ENCODE measurements at regions not wholly inside any gene's neighbourhood (a gene's known extent, or its start where the extent isn't known, plus 50 kb on each side); places are given as distances from the start of the nearest gene placed in this dataset.

DNA sequence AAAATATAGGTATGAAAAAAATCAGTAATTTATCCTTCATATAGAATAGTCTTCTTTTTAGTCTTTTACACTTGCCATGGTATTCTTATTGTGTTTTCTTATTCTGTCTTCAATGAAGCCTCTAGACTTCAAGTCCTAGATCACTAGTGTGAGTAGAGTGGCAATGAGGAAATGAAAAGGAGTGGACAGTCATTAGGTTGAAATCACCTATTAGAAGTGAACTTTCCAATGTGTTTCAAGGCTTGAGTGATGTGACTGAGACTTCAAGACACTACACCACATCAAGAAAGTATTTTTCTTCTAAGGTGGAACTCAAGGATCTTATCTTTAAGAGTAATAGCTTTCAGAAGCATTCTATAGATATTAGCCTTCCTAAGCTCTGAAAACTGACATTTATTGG is 357.8 kb upstream of the MBL2 start:
- H3K27ac Mint-ChIP-seq (ENCODE audit: unreplicated experiment) = no peak overlapping the region
- TF ChIP-seq, protein P1, sequence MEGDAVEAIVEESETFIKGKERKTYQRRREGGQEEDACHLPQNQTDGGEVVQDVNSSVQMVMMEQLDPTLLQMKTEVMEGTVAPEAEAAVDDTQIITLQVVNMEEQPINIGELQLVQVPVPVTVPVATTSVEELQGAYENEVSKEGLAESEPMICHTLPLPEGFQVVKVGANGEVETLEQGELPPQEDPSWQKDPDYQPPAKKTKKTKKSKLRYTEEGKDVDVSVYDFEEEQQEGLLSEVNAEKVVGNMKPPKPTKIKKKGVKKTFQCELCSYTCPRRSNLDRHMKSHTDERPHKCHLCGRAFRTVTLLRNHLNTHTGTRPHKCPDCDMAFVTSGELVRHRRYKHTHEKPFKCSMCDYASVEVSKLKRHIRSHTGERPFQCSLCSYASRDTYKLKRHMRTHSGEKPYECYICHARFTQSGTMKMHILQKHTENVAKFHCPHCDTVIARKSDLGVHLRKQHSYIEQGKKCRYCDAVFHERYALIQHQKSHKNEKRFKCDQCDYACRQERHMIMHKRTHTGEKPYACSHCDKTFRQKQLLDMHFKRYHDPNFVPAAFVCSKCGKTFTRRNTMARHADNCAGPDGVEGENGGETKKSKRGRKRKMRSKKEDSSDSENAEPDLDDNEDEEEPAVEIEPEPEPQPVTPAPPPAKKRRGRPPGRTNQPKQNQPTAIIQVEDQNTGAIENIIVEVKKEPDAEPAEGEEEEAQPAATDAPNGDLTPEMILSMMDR (IDR thresholded peaks at IDR 0.05) = no peak
- no peak overlapping the region for H3K4me3 Mint-ChIP-seq (ENCODE audit: unreplicated experiment)
- DNase-seq (ENCODE audit: extremely low spot score, unreplicated experiment) = no peak
- H3K9me3 Mint-ChIP-seq (ENCODE audit: unreplicated experiment) = no peaks in the 10 kb centered on the region
- peaks cover 13% of the 10 kb centered on the region for H3K27me3 Mint-ChIP-seq (ENCODE audit: unreplicated experiment)
- H3K4me1 Mint-ChIP-seq (ENCODE audit: unreplicated experiment) = no peaks in the 10 kb centered on the region
- H3K36me3 Mint-ChIP-seq (ENCODE audit: unreplicated experiment) = no peaks in the 10 kb centered on the region

DNA sequence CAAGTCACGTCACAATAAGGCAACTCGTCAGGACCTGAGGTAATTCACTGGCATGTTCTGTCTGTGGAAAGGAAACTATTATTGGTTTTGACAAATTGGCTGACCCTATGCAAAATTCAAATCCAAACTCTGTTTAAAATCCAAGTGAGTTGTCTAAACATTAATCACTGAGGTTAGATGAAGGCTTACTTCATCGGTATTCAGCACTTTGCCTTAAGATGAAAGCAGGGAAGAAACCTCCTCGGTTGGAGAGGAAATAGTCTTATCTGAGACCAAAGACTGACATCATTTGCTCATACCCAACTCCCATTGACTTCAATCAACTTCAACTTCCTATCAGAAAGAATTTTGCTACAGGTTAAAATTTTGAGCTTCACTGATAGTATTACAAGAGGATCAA is 355.1 kb upstream of the MBL2 start:
- TF ChIP-seq, protein P1 (IDR thresholded peaks at IDR 0.05) = no peak
- no peak for DNase-seq (ENCODE audit: extremely low spot score, unreplicated experiment)
- no peaks in the 10 kb centered on the region for H3K4me1 Mint-ChIP-seq (ENCODE audit: unreplicated experiment)
- H3K36me3 Mint-ChIP-seq (ENCODE audit: unreplicated experiment) = no peaks in the 10 kb centered on the region
- H3K27me3 Mint-ChIP-seq (ENCODE audit: unreplicated experiment) = peaks cover 9% of the 10 kb centered on the region
- H3K27ac Mint-ChIP-seq (ENCODE audit: unreplicated experiment) = no peak overlapping the region
- no peaks in the 10 kb centered on the region for H3K9me3 Mint-ChIP-seq (ENCODE audit: unreplicated experiment)
- H3K4me3 Mint-ChIP-seq (ENCODE audit: unreplicated experiment) = no peak overlapping the region

DNA sequence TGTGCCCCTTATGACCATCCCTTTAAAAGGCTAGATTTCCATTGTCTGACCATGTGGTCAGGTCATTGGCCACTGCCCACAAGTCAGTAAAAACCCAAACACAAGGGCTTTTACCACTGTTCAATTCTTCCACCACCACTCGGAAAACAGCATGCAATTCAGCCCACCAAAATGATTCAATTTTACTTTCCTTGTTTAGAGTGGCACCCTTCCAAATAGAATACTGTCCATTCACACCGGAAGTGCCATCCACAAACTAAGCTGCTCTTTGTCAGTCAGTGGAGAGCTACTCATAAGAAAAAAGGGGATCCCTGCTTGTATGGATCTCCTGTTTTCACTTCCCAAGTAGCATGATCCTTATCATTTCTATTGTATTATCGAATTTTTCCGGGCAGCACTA is 350.7 kb upstream of the MBL2 start:
- DNase-seq (ENCODE audit: extremely low spot score, unreplicated experiment) = no peak
- Mint-ChIP-seq H3K4me1 (ENCODE audit: unreplicated experiment) (no peaks in the 10 kb centered on the region), H3K27ac (ENCODE audit: unreplicated experiment) (no peak overlapping the region), H3K4me3 (ENCODE audit: unreplicated experiment) (no peak overlapping the region), H3K9me3 (ENCODE audit: unreplicated experiment) (no peaks in the 10 kb centered on the region), H3K27me3 (ENCODE audit: unreplicated experiment) (no peaks in the 10 kb centered on the region), H3K36me3 (ENCODE audit: unreplicated experiment) (no peaks in the 10 kb centered on the region)
- TF ChIP-seq, protein P1 (IDR thresholded peaks at IDR 0.05) = no peak

DNA sequence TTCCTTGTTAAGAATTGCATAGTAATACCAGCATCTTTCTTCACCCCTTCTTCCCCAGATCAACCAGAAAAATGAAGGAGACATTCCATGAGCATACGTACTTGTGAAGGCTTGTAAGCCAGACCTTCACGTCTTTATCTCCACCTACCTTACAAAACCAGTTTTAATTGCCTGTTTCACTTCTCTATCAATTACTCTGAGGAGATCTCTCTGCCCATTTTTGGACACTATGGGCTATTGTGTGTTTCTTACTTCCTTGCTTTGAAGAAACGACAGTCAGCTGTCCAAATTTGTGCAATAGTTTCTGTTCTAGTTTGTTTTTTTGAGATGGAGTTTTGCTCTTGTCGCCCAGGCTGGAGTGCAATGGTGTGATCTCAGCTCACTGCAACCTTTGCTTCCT is 349.7 kb upstream of the MBL2 start:
- no peaks in the 10 kb centered on the region for H3K27me3 Mint-ChIP-seq (ENCODE audit: unreplicated experiment)
- TF ChIP-seq, protein P1 (IDR thresholded peaks at IDR 0.05) = no peak
- DNase-seq (ENCODE audit: extremely low spot score, unreplicated experiment) = no peak
- no peaks in the 10 kb centered on the region for H3K4me1 Mint-ChIP-seq (ENCODE audit: unreplicated experiment)
- no peak overlapping the region for H3K4me3 Mint-ChIP-seq (ENCODE audit: unreplicated experiment)
- no peaks in the 10 kb centered on the region for H3K36me3 Mint-ChIP-seq (ENCODE audit: unreplicated experiment)
- no peak overlapping the region for H3K27ac Mint-ChIP-seq (ENCODE audit: unreplicated experiment)
- peaks cover 2% of the 10 kb centered on the region for H3K9me3 Mint-ChIP-seq (ENCODE audit: unreplicated experiment)

DNA sequence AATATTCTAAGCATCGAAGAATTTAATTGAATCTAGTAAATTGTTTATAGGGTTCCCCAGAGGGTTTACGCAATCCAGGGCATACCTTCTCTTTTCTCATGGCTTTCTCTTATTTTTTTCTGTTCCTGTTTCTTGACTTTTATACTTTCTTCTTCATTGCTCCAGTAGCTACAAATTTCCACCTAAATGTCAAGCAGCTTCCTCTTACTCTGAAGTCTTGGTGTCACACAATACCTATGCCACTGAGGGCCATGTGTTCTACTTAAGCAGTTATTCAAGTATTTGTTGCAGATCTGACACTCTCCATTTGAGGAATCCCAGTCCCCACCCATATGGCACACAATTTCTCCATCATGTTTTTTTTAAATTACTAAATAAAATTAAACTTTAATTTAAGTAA is 343.1 kb upstream of the MBL2 start:
- Mint-ChIP-seq H3K9me3 (ENCODE audit: unreplicated experiment) (peaks cover 16% of the 10 kb centered on the region), H3K27me3 (ENCODE audit: unreplicated experiment) (no peaks in the 10 kb centered on the region), H3K4me1 (ENCODE audit: unreplicated experiment) (no peaks in the 10 kb centered on the region), H3K27ac (ENCODE audit: unreplicated experiment) (no peak overlapping the region), H3K4me3 (ENCODE audit: unreplicated experiment) (no peak overlapping the region), H3K36me3 (ENCODE audit: unreplicated experiment) (no peaks in the 10 kb centered on the region)
- no peak for DNase-seq (ENCODE audit: extremely low spot score, unreplicated experiment)
- TF ChIP-seq, protein P1 (IDR thresholded peaks at IDR 0.05) = no peak
